ENCODE measurements at regions not wholly inside any gene's neighbourhood (a gene's known extent, or its start where the extent isn't known, plus 50 kb on each side); places are given as distances from the start of the nearest gene placed in this dataset.

DNA sequence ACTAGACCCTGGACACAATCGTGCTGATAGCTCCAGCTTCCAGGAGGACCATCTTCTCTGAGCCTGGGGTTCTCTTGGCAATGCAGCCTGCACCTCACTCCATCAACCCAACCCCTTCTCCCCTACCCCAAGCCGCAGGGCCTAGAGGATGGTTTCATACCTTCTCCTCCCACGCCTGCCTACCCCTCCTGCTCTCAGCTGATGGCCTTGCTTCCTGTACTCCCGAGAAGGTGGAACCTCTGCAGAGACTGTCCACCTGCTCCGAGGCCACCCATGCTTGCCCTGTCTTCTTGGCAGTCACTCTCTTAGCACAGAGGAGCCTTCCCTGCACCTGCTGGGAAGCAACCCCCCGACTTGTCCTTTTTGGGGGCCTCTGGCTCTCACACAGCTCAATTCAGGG is 241.9 kb downstream of the IRX2 start:
- TF ChIP-seq, protein P1, sequence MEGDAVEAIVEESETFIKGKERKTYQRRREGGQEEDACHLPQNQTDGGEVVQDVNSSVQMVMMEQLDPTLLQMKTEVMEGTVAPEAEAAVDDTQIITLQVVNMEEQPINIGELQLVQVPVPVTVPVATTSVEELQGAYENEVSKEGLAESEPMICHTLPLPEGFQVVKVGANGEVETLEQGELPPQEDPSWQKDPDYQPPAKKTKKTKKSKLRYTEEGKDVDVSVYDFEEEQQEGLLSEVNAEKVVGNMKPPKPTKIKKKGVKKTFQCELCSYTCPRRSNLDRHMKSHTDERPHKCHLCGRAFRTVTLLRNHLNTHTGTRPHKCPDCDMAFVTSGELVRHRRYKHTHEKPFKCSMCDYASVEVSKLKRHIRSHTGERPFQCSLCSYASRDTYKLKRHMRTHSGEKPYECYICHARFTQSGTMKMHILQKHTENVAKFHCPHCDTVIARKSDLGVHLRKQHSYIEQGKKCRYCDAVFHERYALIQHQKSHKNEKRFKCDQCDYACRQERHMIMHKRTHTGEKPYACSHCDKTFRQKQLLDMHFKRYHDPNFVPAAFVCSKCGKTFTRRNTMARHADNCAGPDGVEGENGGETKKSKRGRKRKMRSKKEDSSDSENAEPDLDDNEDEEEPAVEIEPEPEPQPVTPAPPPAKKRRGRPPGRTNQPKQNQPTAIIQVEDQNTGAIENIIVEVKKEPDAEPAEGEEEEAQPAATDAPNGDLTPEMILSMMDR (IDR thresholded peaks at IDR 0.05; ENCODE audit: insufficient read depth, missing control alignments): no peak
- no peak for FAIRE-seq
- no peak for DNase-seq (ENCODE audit: insufficient read length, low spot score)

GRCh38 chr5:2508514-2508913 is 243.0 kb downstream of the IRX2 start:
- FAIRE-seq (no peak), DNase-seq (ENCODE audit: insufficient read length, low spot score) (no peak)
- TF ChIP-seq, protein P1 (IDR thresholded peaks at IDR 0.05; ENCODE audit: insufficient read depth, missing control alignments): no peak

- TF ChIP-seq, protein P1 (IDR thresholded peaks at IDR 0.05; ENCODE audit: insufficient read depth, missing control alignments): no peak
- DNase-seq (ENCODE audit: insufficient read length, low spot score) (no peak), FAIRE-seq (no peak)
These were observed 243.9 kb downstream of the IRX2 start for GRCh38 chr5:2507611-2508010.

- DNase-seq (ENCODE audit: insufficient read length, low spot score) (no peak), FAIRE-seq (no peak)
- TF ChIP-seq, protein P1 (IDR thresholded peaks at IDR 0.05; ENCODE audit: insufficient read depth, missing control alignments): no peak
These were observed 244.9 kb downstream of the IRX2 start for GRCh38 chr5:2506603-2507002.

GRCh38 chr5:2505217-2505616 is 246.3 kb downstream of the IRX2 start:
- TF ChIP-seq, protein P1 (IDR thresholded peaks at IDR 0.05; ENCODE audit: insufficient read depth, missing control alignments): no peak
- FAIRE-seq: no peak
- DNase-seq (ENCODE audit: insufficient read length, low spot score): no peak

DNA sequence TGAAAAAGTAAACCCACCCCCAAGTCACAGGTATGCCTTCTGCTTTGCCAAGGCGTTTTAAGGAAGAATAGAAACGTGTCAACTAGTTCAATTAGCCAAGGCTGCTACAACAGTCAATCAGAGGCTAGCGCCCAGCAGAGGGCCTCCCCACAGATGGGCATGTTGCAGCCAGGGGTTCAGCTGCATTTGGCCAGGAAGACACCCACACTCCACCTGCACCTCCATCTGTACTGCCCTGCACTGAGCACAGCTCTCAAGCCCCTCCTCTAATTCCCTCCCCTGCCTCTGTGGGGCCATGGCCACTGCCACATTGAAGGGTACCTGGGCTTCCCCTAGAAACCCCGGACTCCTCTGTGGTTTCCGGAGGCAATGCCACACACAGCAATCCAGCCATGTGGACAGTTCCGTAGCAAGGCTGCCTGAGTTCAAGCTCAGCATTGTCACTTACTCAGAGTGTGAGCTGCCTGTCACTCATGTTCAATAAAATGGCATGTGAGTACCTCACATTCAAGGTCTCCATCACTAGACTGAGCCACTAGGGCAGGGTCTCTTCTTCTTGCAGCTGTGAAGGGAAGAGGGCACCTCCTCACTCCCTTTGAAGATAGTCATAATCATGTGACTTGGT is 248.4 kb downstream of the IRX2 start:
- no peak for DNase-seq (ENCODE audit: insufficient read length, low spot score)
- TF ChIP-seq, protein P1 (IDR thresholded peaks at IDR 0.05; ENCODE audit: insufficient read depth, missing control alignments): no peak
- FAIRE-seq: no peak

DNA sequence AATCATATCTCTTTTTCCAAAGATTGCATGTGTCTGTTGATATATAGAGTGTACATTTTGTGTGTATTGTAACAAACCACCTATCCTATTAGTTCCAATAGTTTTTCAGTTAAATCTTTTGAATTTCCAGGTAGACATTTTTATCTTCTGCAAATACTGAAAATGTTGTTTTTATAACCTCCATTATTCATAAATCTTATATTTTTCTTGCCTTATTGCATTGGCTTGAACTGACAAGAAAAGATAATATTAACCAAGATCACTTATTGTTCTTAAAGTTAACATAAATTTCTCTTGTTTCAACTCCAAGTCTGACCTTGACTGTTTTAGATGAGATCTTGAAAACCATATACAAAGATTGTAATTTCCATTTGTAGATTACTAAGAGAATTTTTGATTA is 251.6 kb downstream of the IRX2 start:
- TF ChIP-seq, protein P1 (IDR thresholded peaks at IDR 0.05; ENCODE audit: insufficient read depth, missing control alignments): no peak
- DNase-seq (ENCODE audit: insufficient read length, low spot score) (no peak), FAIRE-seq (no peak)

All from D721Med (cell line).